Lower lobe of right lung (tissue), 2 donors: ENCODE measurements at regions not wholly inside any gene's neighbourhood (a gene's known extent, or its start where the extent isn't known, plus 50 kb on each side); places are given as distances from the start of the nearest gene placed in this dataset.

Experiments used
- ATAC-seq, 2 donors: fragments of 200-7000 bp; cut with Tn5 transposase; one replicate each; pipeline ENCODE4 v1.9.1; 2020 to 2022; ENCODE audit warnings: mild to moderate bottlenecking in 2 of 2, moderate library complexity in 2 of 2
- DNase-seq: peaks from one replicate; pipeline ENCODE4 v3.0.0-alpha.2; 2020
- H3K27ac ChIP-seq: fragments of 200-600 bp; one replicate; pipeline ENCODE4 v1.8.0; 2022
- H3K27me3 ChIP-seq: fragments of 200-600 bp; one replicate; pipeline ENCODE4 v1.8.0; 2022; ENCODE audit warnings: low read depth
- H3K36me3 ChIP-seq: fragments of 200-600 bp; one replicate; pipeline ENCODE4 v1.8.0; 2022; ENCODE audit warnings: mild to moderate bottlenecking
- H3K4me1 ChIP-seq: fragments of 200-600 bp; one replicate; pipeline ENCODE4 v1.8.0; 2022
- H3K4me3 ChIP-seq: fragments of 200-600 bp; one replicate; pipeline ENCODE4 v1.8.0; 2022; ENCODE audit warnings: mild to moderate bottlenecking
- H3K9me3 ChIP-seq: fragments of 200-600 bp; one replicate; pipeline ENCODE4 v1.8.0; 2022
- intact Hi-C: fragments of 100-400 bp; cut with DNase I; formaldehyde crosslinking; loops from one replicate; pipeline ENCODE4 v1.11.0; 2022
- TF ChIP-seq, protein P1 (sequence below): fragments of 200-600 bp; IDR thresholded peaks from one replicate; pipeline ENCODE4 v1.8.0; 2022; ENCODE audit warnings: antibody characterized with exemption, mild to moderate bottlenecking
- donor health status: DM: no; HTN: yes; CAD: no; lungs with severe emphysema.

DNA sequence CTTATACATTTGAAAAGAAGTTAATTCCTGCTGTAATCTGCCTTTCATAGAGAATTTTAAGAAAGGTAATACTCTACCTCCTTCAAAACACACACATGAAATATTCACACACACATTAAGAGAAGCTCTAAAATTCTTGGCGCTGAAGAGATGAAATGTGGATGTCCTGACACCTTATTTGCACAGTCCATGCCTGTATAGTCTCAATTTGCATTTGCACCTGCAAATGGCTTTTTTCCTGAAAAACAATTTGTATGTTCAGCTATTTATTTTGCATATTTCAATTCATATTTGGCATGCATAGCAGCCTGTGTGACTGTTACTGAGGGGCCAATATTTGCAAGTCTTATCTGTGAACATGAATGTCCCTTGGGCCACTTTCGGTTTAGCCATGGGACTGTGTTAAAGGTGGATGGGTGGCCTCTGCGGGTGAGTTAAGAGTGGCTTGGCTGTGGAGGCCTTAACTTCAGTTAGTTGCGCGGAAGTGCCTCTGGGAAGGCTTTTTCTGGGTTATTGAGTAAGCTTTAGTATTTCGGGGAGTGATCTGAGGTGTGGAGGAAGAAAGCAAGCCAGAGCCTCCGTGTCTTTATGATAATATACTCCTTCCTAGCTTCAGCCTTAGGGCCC, 443.3 kb upstream of the FAT1 start:
- no peak for DNase-seq

DNA sequence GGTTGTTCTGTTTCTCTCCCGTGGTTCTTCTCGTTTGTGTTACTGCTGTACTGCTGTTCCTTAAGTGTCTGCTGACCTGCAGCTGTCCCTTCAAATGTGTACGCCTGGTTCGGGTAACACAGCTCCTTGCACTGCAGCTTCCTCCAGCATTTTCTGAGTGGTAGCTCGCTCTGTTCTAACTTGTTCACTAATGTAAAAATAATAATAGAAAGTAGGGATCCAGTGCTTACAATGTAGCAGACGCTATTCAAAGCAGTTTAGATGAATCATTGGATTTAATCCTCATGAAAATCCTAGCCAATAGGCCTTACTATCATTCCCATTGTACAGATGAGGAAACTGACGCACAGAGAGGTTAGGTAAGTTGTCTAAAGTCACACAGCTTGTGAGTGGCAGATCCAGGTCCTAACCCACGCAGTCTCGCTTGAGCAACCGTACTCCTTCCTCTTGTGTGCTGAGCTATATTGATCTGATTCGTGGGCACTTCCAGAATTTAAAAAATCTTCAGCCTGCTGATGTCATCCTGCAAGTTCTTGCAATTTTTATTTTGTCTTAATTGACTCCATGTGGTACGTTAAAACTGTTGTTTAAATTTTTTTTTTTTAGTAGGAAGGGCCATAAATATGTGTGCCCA, 448.2 kb upstream of the FAT1 start:
- no peak for ATAC-seq
- intact Hi-C loops, result no loop called here
- H3K27ac ChIP-seq, result no peak overlapping the region

More for the DNA sequence above, 443.3 kb upstream of the FAT1 start:
- Histone ChIP-seq H3K27ac (no peak overlapping the region), H3K9me3 (no peaks in the 10 kb centered on the region), H3K27me3 (no peaks in the 10 kb centered on the region), H3K36me3 (no peaks in the 10 kb centered on the region), H3K4me1 (no peaks in the 10 kb centered on the region), H3K4me3 (no peak overlapping the region)
- intact Hi-C loops, result no loop called here
- TF ChIP-seq, protein P1, sequence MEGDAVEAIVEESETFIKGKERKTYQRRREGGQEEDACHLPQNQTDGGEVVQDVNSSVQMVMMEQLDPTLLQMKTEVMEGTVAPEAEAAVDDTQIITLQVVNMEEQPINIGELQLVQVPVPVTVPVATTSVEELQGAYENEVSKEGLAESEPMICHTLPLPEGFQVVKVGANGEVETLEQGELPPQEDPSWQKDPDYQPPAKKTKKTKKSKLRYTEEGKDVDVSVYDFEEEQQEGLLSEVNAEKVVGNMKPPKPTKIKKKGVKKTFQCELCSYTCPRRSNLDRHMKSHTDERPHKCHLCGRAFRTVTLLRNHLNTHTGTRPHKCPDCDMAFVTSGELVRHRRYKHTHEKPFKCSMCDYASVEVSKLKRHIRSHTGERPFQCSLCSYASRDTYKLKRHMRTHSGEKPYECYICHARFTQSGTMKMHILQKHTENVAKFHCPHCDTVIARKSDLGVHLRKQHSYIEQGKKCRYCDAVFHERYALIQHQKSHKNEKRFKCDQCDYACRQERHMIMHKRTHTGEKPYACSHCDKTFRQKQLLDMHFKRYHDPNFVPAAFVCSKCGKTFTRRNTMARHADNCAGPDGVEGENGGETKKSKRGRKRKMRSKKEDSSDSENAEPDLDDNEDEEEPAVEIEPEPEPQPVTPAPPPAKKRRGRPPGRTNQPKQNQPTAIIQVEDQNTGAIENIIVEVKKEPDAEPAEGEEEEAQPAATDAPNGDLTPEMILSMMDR, result no peak
- ATAC-seq, result peak; percentile 43 to 59

DNA sequence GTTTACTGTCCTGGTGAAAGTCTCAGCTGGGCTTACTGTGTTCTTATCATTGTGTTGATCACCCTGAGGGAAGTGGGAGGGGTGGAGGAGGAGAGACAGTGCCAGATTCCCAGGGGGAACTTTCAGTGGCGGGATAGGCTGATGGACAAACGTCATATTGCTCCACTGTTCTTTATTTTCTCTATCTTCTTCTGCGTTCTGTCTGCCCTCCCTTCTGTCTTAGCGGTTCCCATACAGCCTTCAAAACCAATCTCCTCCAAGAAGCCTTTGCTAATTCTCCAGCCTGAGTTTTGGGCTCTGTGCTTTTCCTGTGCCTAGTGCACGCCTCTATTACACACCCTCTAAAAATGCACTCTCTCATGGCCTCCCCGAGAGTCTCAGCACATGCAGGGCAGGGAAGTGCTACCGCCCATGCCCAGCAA, 448.7 kb upstream of the FAT1 start:
- Histone ChIP-seq H3K4me3 (no peak overlapping the region), H3K27me3 (no peaks in the 10 kb centered on the region), H3K4me1 (no peaks in the 10 kb centered on the region), H3K27ac (no peak overlapping the region), H3K9me3 (no peaks in the 10 kb centered on the region), H3K36me3 (no peaks in the 10 kb centered on the region)
- TF ChIP-seq, protein P1, result no peak
- DNase-seq (no peak), ATAC-seq (peak in 1 of 2 donors; percentile 30)
- intact Hi-C loops, result no loop called here

More for the DNA sequence above, 448.2 kb upstream of the FAT1 start:
- H3K4me1 ChIP-seq, result no peaks in the 10 kb centered on the region
- no peak for DNase-seq
- TF ChIP-seq, protein P1, result no peak
- no peaks in the 10 kb centered on the region for H3K27me3 ChIP-seq
- no peak overlapping the region for H3K4me3 ChIP-seq
- no peaks in the 10 kb centered on the region for H3K36me3 ChIP-seq
- no peaks in the 10 kb centered on the region for H3K9me3 ChIP-seq

DNA sequence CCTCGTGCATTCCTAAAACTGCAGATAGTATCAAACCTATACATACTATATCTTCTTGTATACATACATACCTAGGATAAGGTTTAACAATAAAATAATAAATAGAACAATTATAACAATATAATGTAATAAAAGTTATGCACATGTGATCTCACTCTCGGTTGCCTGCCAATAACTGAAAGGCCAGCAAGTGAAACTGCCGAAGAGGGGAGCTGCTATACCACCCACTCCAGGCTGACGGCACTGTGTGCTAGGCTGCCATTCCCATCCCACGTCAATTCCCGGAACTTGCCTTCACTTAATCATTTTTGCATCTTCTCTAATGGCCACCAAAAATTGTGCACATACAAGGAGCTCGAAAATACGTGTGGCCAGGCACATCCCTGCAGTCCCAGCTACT, 451.1 kb upstream of the FAT1 start:
- TF ChIP-seq, protein P1, result no peak
- DNase-seq (no peak), ATAC-seq (no peak)
- H3K27me3 ChIP-seq, result no peaks in the 10 kb centered on the region
- no peaks in the 10 kb centered on the region for H3K9me3 ChIP-seq
- H3K27ac ChIP-seq, result no peak overlapping the region
- no peak overlapping the region for H3K4me3 ChIP-seq
- no peaks in the 10 kb centered on the region for H3K36me3 ChIP-seq
- H3K4me1 ChIP-seq, result no peaks in the 10 kb centered on the region
- intact Hi-C loops, result no loop called here

DNA sequence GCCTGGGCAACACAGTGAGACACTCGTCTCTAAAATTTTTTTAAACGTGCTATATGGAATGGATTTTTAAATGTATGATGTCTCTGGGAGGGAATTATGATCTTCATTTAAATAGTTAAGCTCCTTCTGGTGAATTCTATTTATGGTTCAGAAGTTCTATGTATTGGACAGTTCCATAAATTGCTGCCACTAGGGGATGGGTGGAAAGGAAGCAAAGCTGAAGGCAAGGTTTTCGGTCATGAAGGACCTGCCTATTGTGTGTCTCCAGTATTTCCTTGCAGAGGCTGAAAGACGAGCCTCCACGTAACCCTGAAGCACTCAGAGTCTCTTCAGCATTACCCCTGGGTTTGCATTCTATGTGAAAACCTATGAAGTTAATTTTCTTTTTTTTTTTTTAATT, 451.5 kb upstream of the FAT1 start:
- TF ChIP-seq, protein P1, result no peak
- Histone ChIP-seq H3K27ac (no peak overlapping the region), H3K4me1 (no peaks in the 10 kb centered on the region), H3K4me3 (no peak overlapping the region), H3K9me3 (no peaks in the 10 kb centered on the region), H3K27me3 (no peaks in the 10 kb centered on the region), H3K36me3 (no peaks in the 10 kb centered on the region)
- DNase-seq (no peak), ATAC-seq (no peak)
- intact Hi-C loops, result no loop called here
